Astrocyte (in vitro differentiated cells and primary cell): ENCODE measurements at regions not wholly inside any gene's neighbourhood (a gene's known extent, or its start where the extent isn't known, plus 50 kb on each side); places are given as distances from the start of the nearest gene placed in this dataset.

Source experiments
- DNase-seq: peaks from one replicate; pipeline ENCODE4 v3.0.0-alpha.2; 2010; ENCODE audit warnings: low read depth
- FAIRE-seq: peaks from 2 replicates; lab custom pipeline; 2011; peaks lifted over from hg19 to GRCh38; lab: Jason Lieb, UNC
- H2AFZ ChIP-seq: 2 replicates; pipeline ENCODE4 v1.6.0; 2012; ENCODE audit warnings: low read depth, low read length, inconsistent platforms
- H3K27ac ChIP-seq: 2 replicates; pipeline ENCODE4 v1.5.1; 2011; ENCODE audit warnings: low read depth, low read length, inconsistent platforms
- H3K27me3 ChIP-seq: 2 replicates; pipeline ENCODE4 v1.6.0; 2011; ENCODE audit warnings: low read length, inconsistent platforms; ENCODE audit not compliant: insufficient read depth
- H3K36me3 ChIP-seq: 2 replicates; pipeline ENCODE4 v1.5.1; 2011; ENCODE audit warnings: low read length, inconsistent platforms; ENCODE audit not compliant: insufficient read depth
- H3K4me1 ChIP-seq: 2 replicates; pipeline ENCODE4 v1.5.1; 2011; ENCODE audit warnings: low read length, inconsistent platforms; ENCODE audit not compliant: insufficient read depth
- H3K4me2 ChIP-seq: 2 replicates; pipeline ENCODE4 v1.6.0; 2012; ENCODE audit warnings: low read length, inconsistent platforms
- H3K4me3 ChIP-seq: 2 replicates; pipeline ENCODE4 v1.5.1; 2011; ENCODE audit warnings: low read depth, mild to moderate bottlenecking, low read length, inconsistent platforms; ENCODE audit not compliant: insufficient read depth
- H3K79me2 ChIP-seq: 2 replicates; pipeline ENCODE4 v1.6.0; 2012; ENCODE audit warnings: mild to moderate bottlenecking, low read length, inconsistent platforms; ENCODE audit not compliant: insufficient read depth
- H3K9ac ChIP-seq: 2 replicates; pipeline ENCODE4 v1.6.0; 2012; ENCODE audit warnings: mild to moderate bottlenecking, low read length, inconsistent platforms
- H3K9me3 ChIP-seq: 2 replicates; pipeline ENCODE4 v1.5.1; 2012; ENCODE audit warnings: low read depth, mild to moderate bottlenecking, low read length, inconsistent platforms; ENCODE audit not compliant: insufficient read depth
- H4K20me1 ChIP-seq: 2 replicates; pipeline ENCODE4 v1.6.0; 2012; ENCODE audit warnings: low read length, inconsistent platforms; ENCODE audit not compliant: insufficient read depth
- H3K27ac Mint-ChIP-seq: one replicate; pipeline ENCODE4 v1.8.0; 2021; ENCODE audit warnings: mild to moderate bottlenecking, mixed read lengths; ENCODE audit not compliant: unreplicated experiment
- H3K27me3 Mint-ChIP-seq: one replicate; pipeline ENCODE4 v1.8.0; 2021; ENCODE audit warnings: low read depth, mixed read lengths; ENCODE audit not compliant: unreplicated experiment
- H3K36me3 Mint-ChIP-seq: one replicate; pipeline ENCODE4 v1.8.0; 2021; ENCODE audit warnings: low read depth, mixed read lengths; ENCODE audit not compliant: unreplicated experiment
- H3K4me1 Mint-ChIP-seq: one replicate; pipeline ENCODE4 v1.8.0; 2021; ENCODE audit warnings: low read depth, mixed read lengths; ENCODE audit not compliant: unreplicated experiment
- H3K4me3 Mint-ChIP-seq: one replicate; pipeline ENCODE4 v1.8.0; 2021; ENCODE audit warnings: mild to moderate bottlenecking, moderate library complexity, mixed read lengths; ENCODE audit not compliant: unreplicated experiment
- H3K9me3 Mint-ChIP-seq: one replicate; pipeline ENCODE4 v1.8.0; 2021; ENCODE audit warnings: mild to moderate bottlenecking, mixed read lengths; ENCODE audit not compliant: unreplicated experiment
- EZH2 ChIP-seq: IDR thresholded peaks from 2 replicates; pipeline ENCODE4 v1.6.1; 2012; ENCODE audit warnings: mild to moderate bottlenecking, low read length, inconsistent platforms; ENCODE audit not compliant: insufficient read depth
- TF ChIP-seq, protein P1 (sequence below): IDR thresholded peaks from 2 replicates; pipeline ENCODE4 v1.5.1; 2011; ENCODE audit warnings: low read depth, mild to moderate bottlenecking, inconsistent platforms, low read length, moderate library complexity; ENCODE audit not compliant: insufficient read depth

DNA sequence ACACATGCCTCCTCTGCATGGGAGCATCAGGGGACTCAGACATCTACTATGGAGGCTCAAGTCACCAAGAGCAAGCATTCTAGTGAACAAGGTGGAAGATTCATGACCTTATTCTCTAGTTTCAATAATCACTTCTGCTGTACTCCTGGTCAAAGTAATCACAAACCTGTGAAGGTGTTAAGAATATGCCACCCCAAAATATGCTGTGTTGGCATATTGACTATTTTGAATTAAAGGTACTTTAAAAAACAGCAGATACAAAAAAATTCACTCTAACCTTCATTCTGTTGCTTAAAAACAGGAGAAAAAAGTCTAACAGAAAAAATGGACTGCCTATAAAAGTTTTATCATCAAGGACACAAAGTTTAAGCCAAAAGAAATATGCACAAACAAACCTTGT, 607.8 kb upstream of the TYRP1 start:
- Histone ChIP-seq H4K20me1 (no peaks in the 10 kb centered on the region), H3K9me3 (no peaks in the 10 kb centered on the region), H3K79me2 (no peaks in the 10 kb centered on the region), H3K9ac (no peak overlapping the region), H3K27me3 (no peaks in the 10 kb centered on the region), H2AFZ (no peak overlapping the region), H3K27ac (no peak overlapping the region), H3K4me2 (no peak overlapping the region), H3K36me3 (no peaks in the 10 kb centered on the region), H3K4me3 (no peak overlapping the region), H3K4me1 (no peaks in the 10 kb centered on the region)
- DNase-seq: no peak
- Mint-ChIP-seq H3K9me3 (peaks cover 2% of the 10 kb centered on the region), H3K27ac (no peak overlapping the region), H3K4me3 (no peak overlapping the region), H3K4me1 (no peaks in the 10 kb centered on the region), H3K36me3 (no peaks in the 10 kb centered on the region), H3K27me3 (no peaks in the 10 kb centered on the region)
- FAIRE-seq: no peak
- TF ChIP-seq, protein P1, sequence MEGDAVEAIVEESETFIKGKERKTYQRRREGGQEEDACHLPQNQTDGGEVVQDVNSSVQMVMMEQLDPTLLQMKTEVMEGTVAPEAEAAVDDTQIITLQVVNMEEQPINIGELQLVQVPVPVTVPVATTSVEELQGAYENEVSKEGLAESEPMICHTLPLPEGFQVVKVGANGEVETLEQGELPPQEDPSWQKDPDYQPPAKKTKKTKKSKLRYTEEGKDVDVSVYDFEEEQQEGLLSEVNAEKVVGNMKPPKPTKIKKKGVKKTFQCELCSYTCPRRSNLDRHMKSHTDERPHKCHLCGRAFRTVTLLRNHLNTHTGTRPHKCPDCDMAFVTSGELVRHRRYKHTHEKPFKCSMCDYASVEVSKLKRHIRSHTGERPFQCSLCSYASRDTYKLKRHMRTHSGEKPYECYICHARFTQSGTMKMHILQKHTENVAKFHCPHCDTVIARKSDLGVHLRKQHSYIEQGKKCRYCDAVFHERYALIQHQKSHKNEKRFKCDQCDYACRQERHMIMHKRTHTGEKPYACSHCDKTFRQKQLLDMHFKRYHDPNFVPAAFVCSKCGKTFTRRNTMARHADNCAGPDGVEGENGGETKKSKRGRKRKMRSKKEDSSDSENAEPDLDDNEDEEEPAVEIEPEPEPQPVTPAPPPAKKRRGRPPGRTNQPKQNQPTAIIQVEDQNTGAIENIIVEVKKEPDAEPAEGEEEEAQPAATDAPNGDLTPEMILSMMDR: no peak
- TF ChIP-seq EZH2: no peak

DNA sequence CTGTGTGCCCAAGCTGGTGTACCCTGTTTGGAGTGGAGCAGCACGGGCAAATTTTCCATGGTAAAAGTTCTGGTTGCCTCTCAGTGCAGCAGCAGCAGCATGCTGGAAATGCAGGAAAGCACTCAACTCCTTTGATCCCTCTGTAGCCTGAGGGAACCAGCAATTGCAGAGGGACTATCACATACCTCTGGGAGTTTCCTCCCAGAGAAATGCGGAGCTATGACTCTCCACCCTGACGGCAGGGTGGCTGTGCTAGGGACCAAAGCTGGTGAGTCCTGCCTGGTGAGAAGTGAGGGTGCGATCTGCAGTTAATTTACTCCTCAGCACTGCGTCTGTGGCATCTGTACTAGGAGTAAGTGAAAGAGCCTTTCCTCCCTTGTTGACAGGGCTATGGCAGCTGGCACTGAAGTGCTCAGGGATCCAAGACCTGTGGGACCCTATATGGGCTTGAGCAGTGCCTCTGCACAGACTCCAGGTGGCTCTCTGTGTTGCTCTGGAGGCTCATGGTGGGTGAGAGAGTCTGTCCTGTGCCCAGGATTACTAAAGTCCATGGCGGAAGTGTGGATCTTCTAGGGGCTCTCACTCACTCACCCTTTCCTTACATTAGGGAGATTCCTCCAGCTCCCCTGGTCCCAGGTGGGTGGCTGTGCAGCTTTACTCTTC, 601.2 kb upstream of the TYRP1 start:
- Histone ChIP-seq H3K4me3 (no peak overlapping the region), H3K4me2 (no peak overlapping the region), H4K20me1 (no peaks in the 10 kb centered on the region), H3K27me3 (no peaks in the 10 kb centered on the region), H3K36me3 (no peaks in the 10 kb centered on the region), H3K9me3 (no peaks in the 10 kb centered on the region), H2AFZ (no peak overlapping the region), H3K4me1 (no peaks in the 10 kb centered on the region), H3K9ac (no peak overlapping the region), H3K27ac (no peak overlapping the region), H3K79me2 (no peaks in the 10 kb centered on the region)
- no peak overlapping the region for H3K4me3 Mint-ChIP-seq
- DNase-seq: no peak
- H3K27me3 Mint-ChIP-seq: no peaks in the 10 kb centered on the region
- FAIRE-seq: no peak
- no peaks in the 10 kb centered on the region for H3K4me1 Mint-ChIP-seq
- peaks cover 2% of the 10 kb centered on the region for H3K9me3 Mint-ChIP-seq
- no peaks in the 10 kb centered on the region for H3K36me3 Mint-ChIP-seq
- no peak overlapping the region for H3K27ac Mint-ChIP-seq
- TF ChIP-seq, protein P1: no peak
- no peak for TF ChIP-seq EZH2

DNA sequence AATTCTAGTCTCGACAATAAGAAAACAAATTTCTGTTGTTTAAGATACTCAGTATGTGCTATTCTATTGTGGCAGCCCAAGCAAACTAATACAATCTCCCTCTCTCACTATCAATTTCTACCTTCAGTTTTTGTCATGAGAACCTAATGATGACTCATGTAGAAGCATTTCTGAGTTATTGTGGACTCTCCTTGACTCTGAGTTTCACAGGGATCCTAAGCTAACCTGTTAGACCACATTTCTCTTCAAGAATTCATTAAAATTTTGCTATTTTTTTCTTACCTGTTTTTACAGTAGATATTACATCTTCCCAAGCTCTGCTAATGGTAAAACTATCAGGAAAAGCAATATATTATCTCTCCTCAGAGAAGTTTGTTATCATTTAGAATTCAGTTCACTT, 599.1 kb upstream of the TYRP1 start:
- H3K27me3 Mint-ChIP-seq: no peaks in the 10 kb centered on the region

More for the DNA sequence above, 599.1 kb upstream of the TYRP1 start:
- Mint-ChIP-seq H3K9me3 (no peaks in the 10 kb centered on the region), H3K36me3 (no peaks in the 10 kb centered on the region), H3K4me1 (no peaks in the 10 kb centered on the region), H3K4me3 (no peak overlapping the region), H3K27ac (no peak overlapping the region)
- no peak for TF ChIP-seq EZH2
- TF ChIP-seq, protein P1: no peak
- Histone ChIP-seq H3K4me2 (no peak overlapping the region), H3K4me3 (no peak overlapping the region), H3K27me3 (no peaks in the 10 kb centered on the region), H3K79me2 (no peaks in the 10 kb centered on the region), H2AFZ (no peak overlapping the region), H4K20me1 (no peaks in the 10 kb centered on the region), H3K36me3 (no peaks in the 10 kb centered on the region), H3K9ac (no peak overlapping the region), H3K9me3 (no peaks in the 10 kb centered on the region), H3K27ac (no peak overlapping the region), H3K4me1 (no peaks in the 10 kb centered on the region)
- DNase-seq (no peak), FAIRE-seq (no peak)
